Stomach (tissue), 8 donors: ENCODE measurements at regions not wholly inside any gene's neighbourhood (a gene's known extent, or its start where the extent isn't known, plus 50 kb on each side); places are given as distances from the start of the nearest gene placed in this dataset.

Experiments used
- DNase-seq, 2 donors: peaks; one replicate each; pipeline versions ENCODE4 v3.0.0 to v3.0.0-alpha.2; 2013 to 2019
- H3K27ac ChIP-seq, 5 donors: fragments of 200-600 bp in 4 of 5; sonication (generic) in 4 of 5; one replicate each; pipeline ENCODE4 v1.5.1; 2013 to 2019; ENCODE audit warnings: mild to moderate bottlenecking in 1 of 5, moderate library complexity in 1 of 5
- H3K27me3 ChIP-seq, 3 donors: fragments of 200-600 bp; sonication (generic); one replicate each; pipeline ENCODE4 v1.5.1; 2017 to 2019; ENCODE audit warnings: mixed run types in 1 of 3
- H3K36me3 ChIP-seq, 4 donors: fragments of 200-600 bp; sonication (generic); 1 replicate in 3 of 4; 2 replicates in 1 of 4; pipeline ENCODE4 v1.5.1; 2016 to 2019
- H3K4me1 ChIP-seq, 4 donors: fragments of 200-600 bp; sonication (generic); one replicate each; pipeline ENCODE4 v1.5.1; 2016 to 2019
- H3K4me3 ChIP-seq, 4 donors: fragments of 200-600 bp; sonication (generic) in 3 of 4; one replicate each; pipeline ENCODE4 v1.5.1; 2016 to 2019; ENCODE audit warnings: mild to moderate bottlenecking in 1 of 4
- H3K9me3 ChIP-seq, 4 donors: fragments of 200-600 bp; sonication (generic); one replicate each; pipeline ENCODE4 v1.5.1; 2016 to 2019
- EP300 ChIP-seq: sonication (generic); formaldehyde crosslinking; IDR thresholded peaks from one replicate; pipeline ENCODE4 v1.6.1; 2017; ENCODE audit warnings: antibody characterized with exemption
- POLR2A ChIP-seq, 4 donors: fragments of 450-650 bp; IDR thresholded peaks; one replicate each; pipeline ENCODE4 v1.6.1; 2016; ENCODE audit warnings: antibody characterized with exemption in 4 of 4, control low read depth in 2 of 4, mild to moderate bottlenecking in 1 of 4, moderate library complexity in 1 of 4
- POLR2AphosphoS5 ChIP-seq, 3 donors: sonication (generic); formaldehyde crosslinking; IDR thresholded peaks; one replicate each; pipeline ENCODE4 v1.6.1; 2016; ENCODE audit warnings: antibody characterized with exemption in 3 of 3
- WGBS, 5 donors: extraction: QIAGEN DNeasy Blood & Tissue Kit in 3 of 5; methylation state at CpG; one replicate each; pipeline versions ENCODE4 v1.1.5 to v1.1.7; 2013 to 2018; 5-methylcytosine and 5-hydroxymethylcytosine counted together
- intact Hi-C: fragments of 100-400 bp; cut with DNase I; formaldehyde crosslinking; loops from one replicate; pipeline ENCODE4 v1.15.1; 2023; ENCODE audit warnings: low total_unique reads
- TF ChIP-seq, protein P1 (sequence below), 7 experiments: fragments of 450-650 bp in 4 of 7; fragments of 200-600 bp in 3 of 7; sonication (generic) in 3 of 7; IDR thresholded peaks; one replicate each; pipeline ENCODE4 v1.5.1; 2016 to 2019; ENCODE audit warnings: antibody characterized with exemption in 7 of 7, control low read depth in 2 of 7, mild to moderate bottlenecking in 1 of 7
- donor health status: healthy with polysubstance abuse.
- donor health status: Bipolar disorder and iron deficiency.
- donor health status: healthy.

DNA sequence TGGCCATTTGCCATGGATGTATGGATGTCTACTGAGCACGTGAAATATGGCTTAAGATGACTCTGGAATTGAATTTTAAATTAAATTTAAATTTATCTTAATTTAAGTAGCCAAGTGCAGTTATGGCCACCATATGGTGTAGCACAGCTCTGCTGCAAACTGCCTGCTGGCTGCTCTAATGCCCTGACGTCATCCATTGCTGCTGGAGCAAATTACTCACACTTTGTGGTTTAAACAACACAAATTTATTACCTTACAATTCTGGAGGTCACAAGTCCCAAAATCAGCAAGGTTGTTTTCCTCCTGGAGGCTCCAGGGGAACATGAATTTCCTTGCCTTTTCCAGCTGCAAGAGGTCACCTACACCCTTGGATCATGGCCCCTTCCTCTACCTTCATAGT lies 679.3 kb upstream of the EEF2KMT start:
- no peaks in the 10 kb centered on the region for H3K36me3 ChIP-seq
- intact Hi-C loops = no loop called here
- H3K9me3 ChIP-seq = peaks cover 0 to 9% (median 3%) of the 10 kb centered on the region in 4 donors
- H3K4me1 ChIP-seq = no peaks in the 10 kb centered on the region
- 32 to 72% (median 58%) methylated on average over 2 of the region's 2 CpGs for WGBS, 5 donors
- no peak overlapping the region for H3K4me3 ChIP-seq
- DNase-seq = no peak
- TF ChIP-seq POLR2A (IDR thresholded peaks at IDR 0.05) = no peak
- no peak for TF ChIP-seq POLR2AphosphoS5 (IDR thresholded peaks at IDR 0.05)
- TF ChIP-seq, protein P1, sequence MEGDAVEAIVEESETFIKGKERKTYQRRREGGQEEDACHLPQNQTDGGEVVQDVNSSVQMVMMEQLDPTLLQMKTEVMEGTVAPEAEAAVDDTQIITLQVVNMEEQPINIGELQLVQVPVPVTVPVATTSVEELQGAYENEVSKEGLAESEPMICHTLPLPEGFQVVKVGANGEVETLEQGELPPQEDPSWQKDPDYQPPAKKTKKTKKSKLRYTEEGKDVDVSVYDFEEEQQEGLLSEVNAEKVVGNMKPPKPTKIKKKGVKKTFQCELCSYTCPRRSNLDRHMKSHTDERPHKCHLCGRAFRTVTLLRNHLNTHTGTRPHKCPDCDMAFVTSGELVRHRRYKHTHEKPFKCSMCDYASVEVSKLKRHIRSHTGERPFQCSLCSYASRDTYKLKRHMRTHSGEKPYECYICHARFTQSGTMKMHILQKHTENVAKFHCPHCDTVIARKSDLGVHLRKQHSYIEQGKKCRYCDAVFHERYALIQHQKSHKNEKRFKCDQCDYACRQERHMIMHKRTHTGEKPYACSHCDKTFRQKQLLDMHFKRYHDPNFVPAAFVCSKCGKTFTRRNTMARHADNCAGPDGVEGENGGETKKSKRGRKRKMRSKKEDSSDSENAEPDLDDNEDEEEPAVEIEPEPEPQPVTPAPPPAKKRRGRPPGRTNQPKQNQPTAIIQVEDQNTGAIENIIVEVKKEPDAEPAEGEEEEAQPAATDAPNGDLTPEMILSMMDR (IDR thresholded peaks at IDR 0.05) = no peak
- TF ChIP-seq EP300 = no peak
- no peaks in the 10 kb centered on the region for H3K27me3 ChIP-seq
- H3K27ac ChIP-seq = no peak overlapping the region

DNA sequence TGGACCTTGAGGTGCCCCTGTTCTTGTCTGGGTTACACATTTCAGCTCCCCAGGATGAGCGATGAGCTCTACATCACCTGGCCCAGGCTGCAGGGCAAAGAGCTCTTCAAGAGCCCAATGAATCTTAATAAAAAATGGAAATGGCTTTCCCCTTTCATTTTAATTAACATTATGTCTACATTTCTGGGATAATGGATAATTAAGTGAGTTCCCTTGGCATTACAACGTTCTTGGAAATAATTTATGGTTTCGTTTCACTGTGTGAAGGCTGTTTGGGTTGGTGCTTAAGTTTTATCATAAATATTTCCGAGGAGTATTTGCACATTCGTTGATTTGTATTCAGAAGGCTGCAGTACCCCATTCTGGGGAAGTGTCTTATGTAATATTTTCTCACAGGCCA lies 678.3 kb upstream of the EEF2KMT start:
- no peak overlapping the region for H3K4me3 ChIP-seq
- H3K36me3 ChIP-seq = no peaks in the 10 kb centered on the region
- peaks cover 0 to 6% (median 3%) of the 10 kb centered on the region in 4 donors for H3K9me3 ChIP-seq
- TF ChIP-seq POLR2A (IDR thresholded peaks at IDR 0.05) (no peak), EP300 (no peak), POLR2AphosphoS5 (IDR thresholded peaks at IDR 0.05) (no peak)
- TF ChIP-seq, protein P1 (IDR thresholded peaks at IDR 0.05) = no peak
- no peaks in the 10 kb centered on the region for H3K4me1 ChIP-seq
- no peak for DNase-seq
- 47 to 69% (median 66%) methylated on average over 5 of the region's 5 CpGs for WGBS, 5 donors
- intact Hi-C loops = no loop called here
- H3K27ac ChIP-seq = no peak overlapping the region
- H3K27me3 ChIP-seq = no peaks in the 10 kb centered on the region

DNA sequence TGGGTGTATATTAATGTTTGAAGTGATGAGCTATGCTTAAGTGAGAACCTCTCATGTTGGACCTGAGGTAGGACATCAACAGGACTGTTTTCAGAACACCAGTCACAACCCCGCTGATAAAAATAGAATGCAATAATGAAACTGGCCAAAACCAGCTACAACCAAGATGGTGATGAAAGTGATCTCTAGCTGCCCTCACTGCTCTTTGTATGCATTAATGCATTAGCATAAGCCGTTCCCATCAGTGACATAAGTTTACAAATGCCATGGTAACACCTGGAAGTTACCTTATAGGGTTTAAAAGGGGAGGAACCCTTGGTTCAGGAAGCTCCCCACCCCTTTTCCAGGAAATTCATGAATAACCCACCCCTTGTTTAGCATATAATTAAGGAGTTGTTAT lies 672.5 kb upstream of the EEF2KMT start:
- Histone ChIP-seq H3K36me3 (no peaks in the 10 kb centered on the region), H3K27ac (no peak overlapping the region), H3K4me1 (no peaks in the 10 kb centered on the region), H3K4me3 (no peak overlapping the region), H3K9me3 (peaks cover 0 to 9% (median 3%) of the 10 kb centered on the region in 4 donors), H3K27me3 (no peaks in the 10 kb centered on the region)
- intact Hi-C loops = no loop called here
- no peak for TF ChIP-seq POLR2A (IDR thresholded peaks at IDR 0.05)
- no peak for DNase-seq
- WGBS, 5 donors = 81 to 85% (median 81%) methylated on average over 2 of the region's 2 CpGs

DNA sequence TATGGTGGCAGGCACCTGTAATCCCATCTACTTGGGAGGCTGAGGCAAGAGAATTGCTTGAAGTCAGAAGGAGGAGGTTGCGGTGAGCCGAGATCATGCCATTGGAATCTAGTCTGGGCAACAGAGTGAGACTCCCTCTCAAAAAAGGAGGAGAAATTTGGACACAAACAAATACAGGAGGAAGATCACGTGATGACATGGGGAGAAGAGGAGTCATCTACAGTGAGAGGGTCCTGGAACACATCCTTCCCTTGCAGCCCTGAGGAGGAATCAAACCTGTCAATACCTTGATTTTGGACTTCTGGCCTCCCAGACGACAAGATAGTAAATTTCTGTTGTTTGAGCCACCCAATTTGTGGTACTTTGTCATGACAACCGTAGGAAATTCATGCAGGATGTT lies 671.9 kb upstream of the EEF2KMT start:
- TF ChIP-seq POLR2AphosphoS5 (IDR thresholded peaks at IDR 0.05) (no peak), POLR2A (IDR thresholded peaks at IDR 0.05) (no peak), EP300 (no peak)
- TF ChIP-seq, protein P1 (IDR thresholded peaks at IDR 0.05) = no peak
- Histone ChIP-seq H3K36me3 (no peaks in the 10 kb centered on the region), H3K4me3 (no peak overlapping the region), H3K27me3 (no peaks in the 10 kb centered on the region), H3K9me3 (peaks cover 0 to 9% (median 3%) of the 10 kb centered on the region in 4 donors), H3K4me1 (no peaks in the 10 kb centered on the region), H3K27ac (no peak overlapping the region)
- intact Hi-C loops = no loop called here
- DNase-seq = no peak
- 70 to 87% (median 82%) methylated on average over 5 of the region's 5 CpGs for WGBS, 5 donors

DNA sequence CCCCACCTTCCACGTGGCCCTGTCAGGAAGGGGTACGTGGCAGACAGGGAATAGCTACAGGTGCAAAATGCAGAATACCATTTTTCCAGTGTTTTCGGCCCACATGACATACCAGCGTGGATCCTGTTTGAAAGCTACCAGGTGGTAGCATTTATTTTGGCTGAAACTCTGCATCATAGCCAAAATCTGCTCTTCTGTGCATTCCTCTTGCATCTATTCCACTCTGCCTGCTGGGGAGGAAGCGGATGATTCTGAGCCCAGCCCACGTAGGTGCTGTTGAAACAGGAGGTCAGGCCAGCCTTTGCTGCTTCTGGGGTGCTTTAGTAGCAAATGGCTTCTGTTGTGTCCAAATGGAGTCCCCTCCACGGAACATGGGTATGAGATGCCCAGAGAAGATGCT lies 670.9 kb upstream of the EEF2KMT start:
- peaks cover 0 to 9% (median 3%) of the 10 kb centered on the region in 4 donors for H3K9me3 ChIP-seq
- no peaks in the 10 kb centered on the region for H3K27me3 ChIP-seq
- 71 to 79% (median 73%) methylated on average over 7 of the region's 7 CpGs for WGBS, 5 donors
- no peak overlapping the region for H3K4me3 ChIP-seq
- no peak for DNase-seq
- TF ChIP-seq EP300 (no peak), POLR2AphosphoS5 (IDR thresholded peaks at IDR 0.05) (no peak), POLR2A (IDR thresholded peaks at IDR 0.05) (no peak)
- TF ChIP-seq, protein P1 (IDR thresholded peaks at IDR 0.05) = no peak
- H3K4me1 ChIP-seq = no peaks in the 10 kb centered on the region
- H3K27ac ChIP-seq = no peak overlapping the region
- no peaks in the 10 kb centered on the region for H3K36me3 ChIP-seq
- intact Hi-C loops = no loop called here
